ENCODE measurements at regions not wholly inside any gene's neighbourhood (a gene's known extent, or its start where the extent isn't known, plus 50 kb on each side); places are given as distances from the start of the nearest gene placed in this dataset.

- Histone ChIP-seq H3K27ac (ENCODE audit: low read length) (0 out of 2 replicates have a peak overlapping the region, but pooled peaks have one; percentile 13), H3K9me2 (replicated peaks; ENCODE audit: low read length) (no peaks in the 10 kb centered on the region), H3K4me2 (ENCODE audit: low read length) (peak overlapping the region; percentile 43; the same call in 1 of the 2 replicates), H3F3A (ENCODE audit: low read length, unreplicated experiment) (no peaks in the 10 kb centered on the region), H3K9ac (ENCODE audit: low read length) (no peak overlapping the region), H3K36me3 (ENCODE audit: low read depth, low read length) (no peaks in the 10 kb centered on the region), H4K20me1 (ENCODE audit: low read length) (no peaks in the 10 kb centered on the region), H3K79me2 (ENCODE audit: low read length) (no peaks in the 10 kb centered on the region), H3K4me1 (ENCODE audit: insufficient read depth, low read length) (peaks cover 11% of the 10 kb centered on the region), H3K4me3 (ENCODE audit: low read length) (no peak overlapping the region), H2AFZ (ENCODE audit: low read length) (0 out of 2 replicates have a peak overlapping the region, but pooled peaks have one; percentile 19), H3K9me3 (ENCODE audit: low read length) (no peaks in the 10 kb centered on the region), H3K27me3 (ENCODE audit: low read length) (no peaks in the 10 kb centered on the region)
- ChIA-PET CTCF (no interaction called here), POLR2A (ENCODE audit: unreplicated experiment) (no interaction called here)
- TF ChIP-seq CTCF (conservative IDR thresholded peaks at IDR 0.05; ENCODE audit: low read depth, low read length): no peak
- no peak for TF ChIP-seq EZH2phosphoT487 (IDR thresholded peaks at IDR 0.05; ENCODE audit: borderline replicate concordance, low read length)
- TF ChIP-seq EZH2 (IDR thresholded peaks at IDR 0.05; ENCODE audit: low read length, unreplicated experiment): no peak
- intact Hi-C loops (cut with micrococcal nuclease): loop anchor here (10.0 kb wide), 1 partner anchor 216 kb away; no protein-coding TSS in a partner anchor
- peak; percentile 93 for ATAC-seq
- no TSS peak for BruUV-seq (replicated peaks)
- DNase-seq: peak; percentile 73
Observed at GRCh38 chr2:220469201-220469600, 841.8 kb downstream of the SLC4A3 start.

- no peak for ATAC-seq
- H3K9ac ChIP-seq (ENCODE audit: low read length): no peak overlapping the region
- no peak overlapping the region for H2AFZ ChIP-seq (ENCODE audit: low read length)
Observed at GRCh38 chr2:220473611-220474010, 846.2 kb downstream of the SLC4A3 start.

More at GRCh38 chr2:220473611-220474010, 846.2 kb downstream of the SLC4A3 start:
- TF ChIP-seq EZH2phosphoT487 (IDR thresholded peaks at IDR 0.05; ENCODE audit: borderline replicate concordance, low read length): no peak
- no peak for TF ChIP-seq CTCF (conservative IDR thresholded peaks at IDR 0.05; ENCODE audit: low read depth, low read length)
- TF ChIP-seq EZH2 (IDR thresholded peaks at IDR 0.05; ENCODE audit: low read length, unreplicated experiment): no peak
- Histone ChIP-seq H3K79me2 (ENCODE audit: low read length) (no peaks in the 10 kb centered on the region), H4K20me1 (ENCODE audit: low read length) (no peaks in the 10 kb centered on the region), H3K27ac (ENCODE audit: low read length) (no peak overlapping the region), H3K4me1 (ENCODE audit: insufficient read depth, low read length) (peaks cover 20% of the 10 kb centered on the region), H3F3A (ENCODE audit: low read length, unreplicated experiment) (no peaks in the 10 kb centered on the region), H3K9me3 (ENCODE audit: low read length) (no peaks in the 10 kb centered on the region), H3K9me2 (replicated peaks; ENCODE audit: low read length) (no peaks in the 10 kb centered on the region), H3K4me2 (ENCODE audit: low read length) (no peak overlapping the region), H3K27me3 (ENCODE audit: low read length) (no peaks in the 10 kb centered on the region), H3K4me3 (ENCODE audit: low read length) (no peak overlapping the region), H3K36me3 (ENCODE audit: low read depth, low read length) (no peaks in the 10 kb centered on the region)
- ChIA-PET POLR2A (ENCODE audit: unreplicated experiment) (no interaction called here), CTCF (no interaction called here)
- intact Hi-C loops (cut with micrococcal nuclease): no loop called here
- BruUV-seq (replicated peaks): no TSS peak
- no peak for DNase-seq
